H9 (cell line): ENCODE measurements at regions not wholly inside any gene's neighbourhood (a gene's known extent, or its start where the extent isn't known, plus 50 kb on each side); places are given as distances from the start of the nearest gene placed in this dataset.

Experiments used
- DNase-seq: peaks from one replicate; pipeline ENCODE4 v3.0.0-alpha.2; 2017
- H2AFZ ChIP-seq: one replicate; pipeline ENCODE4 v1.6.1; 2013; ENCODE audit warnings: mild to moderate bottlenecking, low read length, control low read depth, moderate library complexity
- H2AK5ac ChIP-seq: 2 replicates; pipeline ENCODE4 v1.6.1; 2013; ENCODE audit warnings: low read length, control low read depth, mixed read lengths; ENCODE audit not compliant: insufficient read length
- H2BK120ac ChIP-seq: one replicate; pipeline ENCODE4 v1.6.1; 2013; ENCODE audit warnings: low read depth, mild to moderate bottlenecking, low read length, control low read depth, inconsistent platforms; ENCODE audit not compliant: poor library complexity, severe bottlenecking
- H2BK12ac ChIP-seq: 2 replicates; pipeline ENCODE4 v1.6.1; 2013; ENCODE audit warnings: low read length, control low read depth, mixed read lengths, low read depth; ENCODE audit not compliant: insufficient read length
- H2BK15ac ChIP-seq: 2 replicates; pipeline ENCODE4 v1.6.1; 2013; ENCODE audit warnings: low read depth, low read length, control low read depth
- H2BK20ac ChIP-seq: one replicate; pipeline ENCODE4 v1.6.1; 2013; ENCODE audit warnings: low read depth, mild to moderate bottlenecking, low read length, control low read depth, inconsistent platforms; ENCODE audit not compliant: poor library complexity, severe bottlenecking
- H2BK5ac ChIP-seq: 2 replicates; pipeline ENCODE4 v1.6.1; 2013; ENCODE audit warnings: low read length, control low read depth, mixed read lengths; ENCODE audit not compliant: insufficient read length
- H3K14ac ChIP-seq: 2 replicates; pipeline ENCODE4 v1.6.1; 2013; ENCODE audit warnings: low read length, control low read depth; ENCODE audit not compliant: insufficient read depth
- H3K18ac ChIP-seq: 2 replicates; pipeline ENCODE4 v1.6.1; 2013; ENCODE audit warnings: low read depth, mild to moderate bottlenecking, mixed read lengths, low read length, control low read depth; ENCODE audit not compliant: insufficient read length
- H3K23ac ChIP-seq: 2 replicates; pipeline ENCODE4 v1.6.1; 2013; ENCODE audit warnings: low read length, control low read depth, mixed read lengths, low read depth; ENCODE audit not compliant: insufficient read length
- H3K23me2 ChIP-seq: 2 replicates; pipeline ENCODE4 v1.6.1; 2013; ENCODE audit warnings: low read depth, mild to moderate bottlenecking, mixed read lengths, low read length, control low read depth; ENCODE audit not compliant: insufficient read length, poor library complexity, severe bottlenecking
- H3K27ac ChIP-seq: 2 replicates; pipeline ENCODE4 v1.5.1; 2013; ENCODE audit warnings: low read length, control low read depth, mixed read lengths, low read depth; ENCODE audit not compliant: insufficient read length
- H3K27me3 ChIP-seq: 2 replicates; pipeline ENCODE4 v1.6.1; 2013; ENCODE audit warnings: low read length, control low read depth, inconsistent platforms; ENCODE audit not compliant: insufficient read depth
- H3K4ac ChIP-seq: 2 replicates; pipeline ENCODE4 v1.6.1; 2013; ENCODE audit warnings: low read depth, mild to moderate bottlenecking, control low read depth, inconsistent platforms, low read length, moderate library complexity
- H3K4me1 ChIP-seq: 2 replicates; pipeline ENCODE4 v1.6.1; 2013; ENCODE audit warnings: low read length, control low read depth, inconsistent platforms; ENCODE audit not compliant: insufficient read depth
- H3K4me2 ChIP-seq: 2 replicates; pipeline ENCODE4 v1.6.1; 2013; ENCODE audit warnings: low read length, control low read depth, mixed read lengths; ENCODE audit not compliant: insufficient read length, insufficient read depth
- H3K56ac ChIP-seq: 2 replicates; pipeline ENCODE4 v1.6.1; 2013; ENCODE audit warnings: low read depth, mild to moderate bottlenecking, mixed read lengths, low read length, control low read depth; ENCODE audit not compliant: insufficient read length
- H3K79me1 ChIP-seq: 2 replicates; pipeline ENCODE4 v1.6.1; 2013; ENCODE audit warnings: low read depth, mild to moderate bottlenecking, moderate library complexity, low read length, control low read depth, inconsistent platforms; ENCODE audit not compliant: insufficient read depth, poor library complexity, severe bottlenecking
- H3K79me2 ChIP-seq: 2 replicates; pipeline ENCODE4 v1.6.1; 2013; ENCODE audit warnings: low read length, control low read depth, inconsistent platforms; ENCODE audit not compliant: insufficient read depth
- H3K9ac ChIP-seq: 2 replicates; pipeline ENCODE4 v1.6.1; 2013; ENCODE audit warnings: low read length, control low read depth, mixed read lengths; ENCODE audit not compliant: insufficient read length; ENCODE audit errors: extremely low read depth
- H3K9me3 ChIP-seq: one replicate; pipeline ENCODE4 v1.6.1; 2013; ENCODE audit warnings: low read depth, low read length, inconsistent platforms; ENCODE audit not compliant: control insufficient read depth
- H3T11ph ChIP-seq: one replicate; pipeline ENCODE4 v1.6.1; 2013; ENCODE audit warnings: mild to moderate bottlenecking, low read length, control low read depth, inconsistent platforms
- H4K20me1 ChIP-seq: one replicate; pipeline ENCODE4 v1.6.1; 2013; ENCODE audit not compliant: control insufficient read depth, insufficient read length, insufficient read depth
- H4K5ac ChIP-seq: 2 replicates; pipeline ENCODE4 v1.6.1; 2013; ENCODE audit warnings: low read depth, mild to moderate bottlenecking, mixed read lengths, low read length, control low read depth; ENCODE audit not compliant: insufficient read length
- H4K8ac ChIP-seq: replicated peaks from 2 replicates; pipeline ENCODE4 v1.6.1; 2013; ENCODE audit warnings: low read length, control low read depth, mixed read lengths, low read depth; ENCODE audit not compliant: insufficient read length
- H4K91ac ChIP-seq: 2 replicates; pipeline ENCODE4 v1.6.1; 2013; ENCODE audit warnings: low read depth, mild to moderate bottlenecking, moderate library complexity, mixed read lengths, low read length, control low read depth; ENCODE audit not compliant: insufficient read length
- H3K27ac Mint-ChIP-seq, 3 experiments: 2 replicates in 2 of 3; 3 replicates in 1 of 3; pipeline ENCODE4 v1.8.0; 2020 to 2021; ENCODE audit warnings: mixed read lengths in 3 of 3, mild to moderate bottlenecking in 1 of 3, moderate library complexity in 1 of 3
- H3K27me3 Mint-ChIP-seq: 2 replicates; pipeline ENCODE4 v1.8.0; 2021; ENCODE audit warnings: low read depth, mild to moderate bottlenecking, moderate library complexity, mixed read lengths
- H3K36me3 Mint-ChIP-seq, 3 experiments: 2 replicates in 2 of 3; 3 replicates in 1 of 3; pipeline ENCODE4 v1.8.0; 2020 to 2021; ENCODE audit warnings: low read depth in 3 of 3, mixed read lengths in 3 of 3; ENCODE audit not compliant: insufficient read depth in 1 of 3
- H3K4me1 Mint-ChIP-seq, 2 experiments: 2 replicates each; pipeline ENCODE4 v1.8.0; 2020; ENCODE audit warnings: mixed read lengths in 2 of 2
- H3K4me3 Mint-ChIP-seq, 2 experiments: 2 replicates in 1 of 2; 3 replicates in 1 of 2; pipeline ENCODE4 v1.8.0; 2020 to 2021; ENCODE audit warnings: mild to moderate bottlenecking in 2 of 2, mixed read lengths in 2 of 2, moderate library complexity in 1 of 2
- H3K9me3 Mint-ChIP-seq, 2 experiments: 2 replicates in 1 of 2; 3 replicates in 1 of 2; pipeline ENCODE4 v1.8.0; 2020; ENCODE audit warnings: mild to moderate bottlenecking in 2 of 2, mixed read lengths in 2 of 2, moderate library complexity in 1 of 2
- TF ChIP-seq, protein P1 (sequence below): fragments of 200-600 bp; sonication (generic); conservative IDR thresholded peaks from 3 replicates; pipeline ENCODE4 v1.8.0; 2021; ENCODE audit warnings: antibody characterized with exemption, mild to moderate bottlenecking

DNA sequence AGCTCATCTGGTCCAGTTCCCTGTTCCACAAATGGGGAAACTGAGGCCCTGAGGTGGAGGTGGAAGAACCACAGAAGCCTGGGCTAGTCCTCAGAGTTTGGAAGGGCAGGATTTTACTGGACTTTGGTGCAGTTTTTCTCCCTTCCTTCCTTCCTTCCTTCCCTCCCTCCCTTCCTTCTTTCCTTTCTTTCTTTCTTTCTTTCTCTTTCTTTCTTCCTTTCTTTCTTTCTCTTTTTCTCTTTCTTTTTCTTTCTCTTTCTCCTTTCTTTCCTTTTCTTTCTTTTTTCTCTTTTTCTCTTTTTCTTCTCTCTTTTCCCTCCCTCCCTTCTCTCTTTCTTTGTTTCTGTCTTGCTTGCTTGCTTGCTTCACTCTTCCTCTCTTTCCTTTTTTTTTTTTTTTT, 95.7 kb upstream of the TBX3 start:
- Histone ChIP-seq H3K56ac (no peak overlapping the region), H3K4me2 (no peak overlapping the region), H3K23me2 (no peaks in the 10 kb centered on the region), H3K4ac (no peak overlapping the region), H3K9me3 (no peaks in the 10 kb centered on the region), H3K9ac (no peak overlapping the region), H3K23ac (no peak overlapping the region), H3K79me2 (no peaks in the 10 kb centered on the region), H2AK5ac (no peak overlapping the region), H3K27me3 (no peaks in the 10 kb centered on the region), H4K5ac (no peak overlapping the region), H2BK12ac (no peak overlapping the region), H4K91ac (no peak overlapping the region), H3K14ac (no peak overlapping the region), H3T11ph (no peak overlapping the region), H2BK120ac (no peak overlapping the region), H2AFZ (no peak overlapping the region), H3K18ac (no peak overlapping the region), H3K79me1 (no peaks in the 10 kb centered on the region), H2BK5ac (no peak overlapping the region), H4K20me1 (no peaks in the 10 kb centered on the region), H3K4me1 (no peaks in the 10 kb centered on the region; the same call in 1 of the 2 replicates), H3K27ac (no peak overlapping the region), H2BK20ac (no peak overlapping the region), H2BK15ac (no peak overlapping the region), H4K8ac (no peak overlapping the region)
- Mint-ChIP-seq H3K27ac (no peak overlapping the region), H3K9me3 (no peaks in the 10 kb centered on the region; a peak in 1 of 5 replicates), H3K27me3 (peaks cover 23% of the 10 kb centered on the region), H3K4me3 (no peak overlapping the region), H3K36me3 (no peaks in the 10 kb centered on the region), H3K4me1 (peaks cover 8 to 14% of the 10 kb centered on the region in 2 experiments)
- DNase-seq, result no peak
- TF ChIP-seq, protein P1, sequence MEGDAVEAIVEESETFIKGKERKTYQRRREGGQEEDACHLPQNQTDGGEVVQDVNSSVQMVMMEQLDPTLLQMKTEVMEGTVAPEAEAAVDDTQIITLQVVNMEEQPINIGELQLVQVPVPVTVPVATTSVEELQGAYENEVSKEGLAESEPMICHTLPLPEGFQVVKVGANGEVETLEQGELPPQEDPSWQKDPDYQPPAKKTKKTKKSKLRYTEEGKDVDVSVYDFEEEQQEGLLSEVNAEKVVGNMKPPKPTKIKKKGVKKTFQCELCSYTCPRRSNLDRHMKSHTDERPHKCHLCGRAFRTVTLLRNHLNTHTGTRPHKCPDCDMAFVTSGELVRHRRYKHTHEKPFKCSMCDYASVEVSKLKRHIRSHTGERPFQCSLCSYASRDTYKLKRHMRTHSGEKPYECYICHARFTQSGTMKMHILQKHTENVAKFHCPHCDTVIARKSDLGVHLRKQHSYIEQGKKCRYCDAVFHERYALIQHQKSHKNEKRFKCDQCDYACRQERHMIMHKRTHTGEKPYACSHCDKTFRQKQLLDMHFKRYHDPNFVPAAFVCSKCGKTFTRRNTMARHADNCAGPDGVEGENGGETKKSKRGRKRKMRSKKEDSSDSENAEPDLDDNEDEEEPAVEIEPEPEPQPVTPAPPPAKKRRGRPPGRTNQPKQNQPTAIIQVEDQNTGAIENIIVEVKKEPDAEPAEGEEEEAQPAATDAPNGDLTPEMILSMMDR, result no peak
